ENCODE measurements at regions not wholly inside any gene's neighbourhood (a gene's known extent, or its start where the extent isn't known, plus 50 kb on each side); places are given as distances from the start of the nearest gene placed in this dataset.

DNA sequence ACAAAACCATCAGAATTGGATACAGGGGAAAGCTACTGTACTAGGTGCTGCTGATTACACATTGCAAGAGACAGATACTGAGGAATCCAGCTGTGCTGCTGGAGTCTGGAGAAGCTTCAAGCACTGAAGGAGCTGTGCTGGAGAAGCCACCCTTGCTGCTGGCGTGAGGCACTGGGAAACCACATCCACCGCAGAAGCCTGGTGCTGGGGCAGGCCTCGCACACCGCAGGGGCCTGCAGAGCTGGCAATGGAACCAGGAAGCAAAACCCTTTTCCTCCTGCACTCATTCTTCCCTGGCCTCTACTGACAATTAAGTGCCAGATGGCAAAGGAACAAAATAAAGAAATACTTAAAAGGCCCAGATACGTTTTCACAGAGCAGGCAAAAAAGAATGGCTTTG, 94.4 kb upstream of the MSH6 start:
- WGBS, 2 donors (ENCODE audit: low coverage in 1 of 2) = 38 to 80% methylated on average over 1 to 3 of the region's 5 CpGs
- Histone ChIP-seq H3K27ac (no peak overlapping the region), H3K4me1 (no peaks in the 10 kb centered on the region), H3K36me3 (no peaks in the 10 kb centered on the region), H3K27me3 (no peaks in the 10 kb centered on the region), H3K4me3 (no peak overlapping the region), H3K9me3 (peaks cover 0 to 14% (median 0%) of the 10 kb centered on the region in 3 donors)
- TF ChIP-seq EP300 (IDR thresholded peaks at IDR 0.05) (no peak), POLR2AphosphoS5 (IDR thresholded peaks at IDR 0.05) (no peak), POLR2A (IDR thresholded peaks at IDR 0.05) (no peak)
- TF ChIP-seq, protein P1, sequence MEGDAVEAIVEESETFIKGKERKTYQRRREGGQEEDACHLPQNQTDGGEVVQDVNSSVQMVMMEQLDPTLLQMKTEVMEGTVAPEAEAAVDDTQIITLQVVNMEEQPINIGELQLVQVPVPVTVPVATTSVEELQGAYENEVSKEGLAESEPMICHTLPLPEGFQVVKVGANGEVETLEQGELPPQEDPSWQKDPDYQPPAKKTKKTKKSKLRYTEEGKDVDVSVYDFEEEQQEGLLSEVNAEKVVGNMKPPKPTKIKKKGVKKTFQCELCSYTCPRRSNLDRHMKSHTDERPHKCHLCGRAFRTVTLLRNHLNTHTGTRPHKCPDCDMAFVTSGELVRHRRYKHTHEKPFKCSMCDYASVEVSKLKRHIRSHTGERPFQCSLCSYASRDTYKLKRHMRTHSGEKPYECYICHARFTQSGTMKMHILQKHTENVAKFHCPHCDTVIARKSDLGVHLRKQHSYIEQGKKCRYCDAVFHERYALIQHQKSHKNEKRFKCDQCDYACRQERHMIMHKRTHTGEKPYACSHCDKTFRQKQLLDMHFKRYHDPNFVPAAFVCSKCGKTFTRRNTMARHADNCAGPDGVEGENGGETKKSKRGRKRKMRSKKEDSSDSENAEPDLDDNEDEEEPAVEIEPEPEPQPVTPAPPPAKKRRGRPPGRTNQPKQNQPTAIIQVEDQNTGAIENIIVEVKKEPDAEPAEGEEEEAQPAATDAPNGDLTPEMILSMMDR (IDR thresholded peaks at IDR 0.05) = no peak
- ATAC-seq = no peak

DNA sequence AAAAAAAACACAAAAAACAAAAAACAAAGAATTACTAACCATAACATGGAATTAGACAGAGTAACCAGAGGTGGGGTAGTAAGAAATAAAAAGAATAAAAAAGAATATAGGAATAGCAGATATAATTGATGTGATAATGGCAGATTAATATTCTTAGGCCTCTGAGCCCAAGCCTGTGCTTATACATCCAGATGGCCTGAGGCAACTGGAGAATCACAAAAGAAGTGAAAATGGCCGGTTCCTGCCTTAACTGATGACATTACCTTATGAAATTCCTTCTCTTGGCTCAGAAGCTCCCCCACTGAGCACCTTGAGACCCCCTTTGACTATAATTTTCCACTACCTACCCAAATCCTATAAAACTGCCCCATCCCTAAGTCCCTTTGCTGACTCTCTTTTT, 95.1 kb upstream of the MSH6 start:
- Histone ChIP-seq H3K4me1 (no peaks in the 10 kb centered on the region), H3K9me3 (peaks cover 0 to 14% (median 0%) of the 10 kb centered on the region in 3 donors), H3K27ac (no peak overlapping the region), H3K4me3 (no peak overlapping the region), H3K36me3 (no peaks in the 10 kb centered on the region), H3K27me3 (no peaks in the 10 kb centered on the region)
- no peak for ATAC-seq
- no peak for TF ChIP-seq POLR2A (IDR thresholded peaks at IDR 0.05)
- TF ChIP-seq EP300 (IDR thresholded peaks at IDR 0.05) = no peak
- TF ChIP-seq, protein P1 (IDR thresholded peaks at IDR 0.05) = no peak
- no peak for TF ChIP-seq POLR2AphosphoS5 (IDR thresholded peaks at IDR 0.05)
- WGBS, 2 donors (ENCODE audit: low coverage in 1 of 2) = 100% methylated on average over 1 of the region's 1 CpG

DNA sequence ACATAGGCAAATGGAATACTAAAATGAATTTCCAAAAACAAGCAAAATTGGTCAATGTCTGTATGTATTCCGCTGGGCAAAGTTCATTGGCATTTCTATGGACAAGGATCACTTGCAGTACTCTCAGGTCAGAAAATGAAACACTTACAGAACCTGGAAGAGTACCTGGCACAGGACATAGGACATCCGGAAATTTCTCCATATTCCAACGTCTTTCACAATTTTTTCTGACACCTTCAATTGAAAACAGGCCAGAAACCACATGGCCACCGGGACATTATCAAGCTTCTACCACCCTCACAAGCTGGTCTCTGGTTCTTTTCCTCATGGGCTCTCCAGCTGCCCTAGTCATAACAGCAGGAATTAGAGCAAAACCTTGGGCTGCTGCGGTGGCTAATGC, 96.9 kb upstream of the MSH6 start:
- Histone ChIP-seq H3K27me3 (no peaks in the 10 kb centered on the region), H3K4me3 (no peak overlapping the region), H3K36me3 (no peaks in the 10 kb centered on the region), H3K4me1 (no peaks in the 10 kb centered on the region), H3K27ac (no peak overlapping the region), H3K9me3 (peaks cover 0 to 14% (median 0%) of the 10 kb centered on the region in 3 donors)
- TF ChIP-seq, protein P1 (IDR thresholded peaks at IDR 0.05) = no peak
- TF ChIP-seq EP300 (IDR thresholded peaks at IDR 0.05) = no peak
- TF ChIP-seq POLR2AphosphoS5 (IDR thresholded peaks at IDR 0.05) = no peak
- TF ChIP-seq POLR2A (IDR thresholded peaks at IDR 0.05) = no peak
- ATAC-seq = no peak
- whole genome bisulfite sequencing, 2 donors (ENCODE audit: low coverage in 1 of 2) = 76 to 77% methylated on average over 4 to 5 of the region's 5 CpGs

DNA sequence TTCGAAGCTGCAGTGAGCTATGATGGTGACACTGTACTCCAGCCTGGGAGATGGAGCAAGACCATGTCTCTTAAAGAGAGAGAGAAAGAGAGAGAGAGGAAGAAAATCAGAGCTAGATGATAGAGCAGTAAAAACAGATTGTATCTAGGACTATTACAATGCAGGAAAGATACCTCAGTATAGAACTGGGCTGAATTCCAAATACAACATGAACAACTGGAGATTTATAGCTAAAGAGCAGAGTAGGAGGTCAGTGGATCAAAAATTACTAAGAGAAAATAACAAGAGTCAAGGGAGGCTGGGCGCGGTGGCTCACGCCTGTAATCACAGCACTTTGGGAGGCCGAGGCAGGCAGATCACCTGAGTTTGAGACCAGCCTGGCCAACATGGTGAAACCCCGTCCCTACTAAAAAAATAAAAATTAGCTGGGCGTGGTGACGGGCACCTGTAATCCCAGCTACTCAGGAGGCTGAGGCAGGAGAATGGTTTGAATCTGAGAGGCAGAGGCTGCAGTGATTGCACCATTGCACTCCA, 100.7 kb upstream of the MSH6 start:
- H3K4me1 ChIP-seq = no peaks in the 10 kb centered on the region
- no peak overlapping the region for H3K27ac ChIP-seq
- H3K36me3 ChIP-seq = no peaks in the 10 kb centered on the region
- no peak overlapping the region for H3K4me3 ChIP-seq
- no peaks in the 10 kb centered on the region for H3K27me3 ChIP-seq
- no peaks in the 10 kb centered on the region for H3K9me3 ChIP-seq
- TF ChIP-seq, protein P1 (IDR thresholded peaks at IDR 0.05) = no peak
- TF ChIP-seq POLR2AphosphoS5 (IDR thresholded peaks at IDR 0.05) (no peak), POLR2A (IDR thresholded peaks at IDR 0.05) (no peak), EP300 (IDR thresholded peaks at IDR 0.05) (no peak)
- 93 to 100% methylated on average over 2 to 5 of the region's 8 CpGs for WGBS, 2 donors (ENCODE audit: low coverage in 1 of 2)
- ATAC-seq = no peak

DNA sequence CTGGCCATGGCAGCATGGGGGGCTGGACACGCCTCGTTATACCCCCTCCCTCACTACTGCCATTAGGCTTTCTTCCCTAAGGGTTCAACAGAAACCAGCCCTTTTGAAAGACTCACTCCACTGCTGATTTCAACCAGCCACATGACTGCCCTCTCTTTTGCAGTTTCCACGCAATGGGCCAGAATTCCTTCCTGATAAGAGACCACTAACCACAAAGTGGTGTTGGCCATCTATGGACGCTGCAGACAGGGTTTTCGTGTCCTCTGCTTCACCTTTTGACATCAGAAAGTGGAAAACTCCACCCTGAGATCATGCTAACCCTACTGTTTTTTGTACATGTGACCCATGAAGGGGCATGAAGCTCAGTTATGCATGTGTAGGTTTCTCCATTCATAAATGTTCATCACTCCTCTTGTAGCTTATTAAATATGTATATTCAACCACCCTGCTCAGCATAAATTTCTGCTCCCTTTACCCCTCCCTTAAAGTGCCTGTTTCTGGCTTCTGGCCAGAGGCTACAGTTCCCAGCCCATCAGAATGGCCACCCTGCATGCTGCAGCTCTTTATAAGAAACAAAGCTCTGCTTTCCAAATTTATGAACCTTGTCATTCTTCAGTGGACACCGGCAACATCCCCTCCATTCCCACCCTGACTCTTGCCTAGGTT, 105.6 kb upstream of the KCNK12 start:
- Histone ChIP-seq H3K9me3 (no peaks in the 10 kb centered on the region), H3K36me3 (no peaks in the 10 kb centered on the region), H3K27me3 (no peaks in the 10 kb centered on the region), H3K4me1 (no peaks in the 10 kb centered on the region), H3K4me3 (no peak overlapping the region), H3K27ac (no peak overlapping the region)
- WGBS, 2 donors (ENCODE audit: low coverage in 1 of 2) = 77 to 94% methylated on average over 2 to 6 of the region's 6 CpGs
- no peak for TF ChIP-seq EP300 (IDR thresholded peaks at IDR 0.05)
- TF ChIP-seq POLR2AphosphoS5 (IDR thresholded peaks at IDR 0.05) = no peak
- TF ChIP-seq, protein P1 (IDR thresholded peaks at IDR 0.05) = no peak
- no peak for TF ChIP-seq POLR2A (IDR thresholded peaks at IDR 0.05)
- ATAC-seq = no peak
